Neutrophil (primary cell): ENCODE measurements at regions not wholly inside any gene's neighbourhood (a gene's known extent, or its start where the extent isn't known, plus 50 kb on each side); places are given as distances from the start of the nearest gene placed in this dataset.
"Not testable (repeated sequence)": the region's sequence is repeated elsewhere in the genome, so short reads cannot be mapped to it uniquely, and the experiment has no call there.

Experiments
- H3K27ac ChIP-seq: fragments of 200-600 bp; sonication (generic); 2 replicates; pipeline ENCODE4 v1.5.1; 2016; ENCODE audit warnings: mild to moderate bottlenecking, moderate library complexity
- H3K27me3 ChIP-seq: fragments of 200-600 bp; sonication (generic); 2 replicates; pipeline ENCODE4 v1.6.0; 2016; ENCODE audit warnings: mild to moderate bottlenecking
- H3K36me3 ChIP-seq: fragments of 200-600 bp; sonication (generic); 2 replicates; pipeline ENCODE4 v1.5.1; 2017
- H3K4me1 ChIP-seq, 2 experiments: fragments of 200-600 bp in 1 of 2; sonication (generic) in 1 of 2; 1 replicate in 1 of 2; 2 replicates in 1 of 2; pipeline versions ENCODE4 v1.5.1 to v1.6.1; 2013 to 2016; ENCODE audit warnings: low read depth in 1 of 2, low read length in 1 of 2, mild to moderate bottlenecking in 1 of 2, moderate library complexity in 1 of 2; ENCODE audit not compliant: control insufficient read depth in 1 of 2, insufficient read depth in 1 of 2
- H3K4me3 ChIP-seq, 2 experiments: fragments of 200-600 bp in 1 of 2; sonication (generic) in 1 of 2; 1 replicate in 1 of 2; 2 replicates in 1 of 2; pipeline ENCODE4 v1.5.1; 2013 to 2016; ENCODE audit warnings: low read depth in 1 of 2, low read length in 1 of 2, mild to moderate bottlenecking in 1 of 2, moderate library complexity in 1 of 2
- H3K9me3 ChIP-seq: fragments of 200-600 bp; sonication (generic); 2 replicates; pipeline ENCODE4 v1.5.1; 2016
- CTCF ChIP-seq: fragments of 200-600 bp; sonication (generic); IDR thresholded peaks from 2 replicates; pipeline ENCODE4 v1.5.1; 2016; ENCODE audit warnings: antibody characterized with exemption

DNA sequence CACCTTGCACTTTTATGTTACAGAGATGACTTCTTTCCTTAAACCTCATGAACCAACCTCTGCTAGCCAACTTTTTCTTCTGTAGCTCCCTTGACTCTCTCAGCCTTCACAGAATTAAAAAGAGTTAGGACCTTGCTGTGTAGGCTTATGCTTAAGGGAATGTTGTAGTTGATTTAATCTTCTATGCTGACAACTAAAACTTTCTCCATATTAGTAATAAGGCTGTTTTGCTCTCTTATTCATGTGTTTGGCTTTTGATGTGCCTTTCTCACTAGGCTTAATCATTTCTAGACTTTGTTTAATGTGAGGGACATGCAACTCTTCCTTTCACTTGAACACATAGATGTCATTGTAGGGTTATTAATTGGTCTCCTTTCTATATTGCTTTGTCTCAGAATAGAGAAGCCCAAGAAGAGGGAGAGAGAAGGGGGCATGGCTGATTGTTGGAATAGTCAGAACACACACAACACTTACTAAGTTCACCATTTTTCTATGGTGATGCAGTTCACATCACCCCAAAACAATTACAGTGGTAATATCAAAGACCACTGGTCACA is 509.5 kb downstream of the UQCRFS1 start:
- TF ChIP-seq CTCF, result no peak
- Histone ChIP-seq H3K4me1 (no peaks in the 10 kb centered on the region), H3K36me3 (no peaks in the 10 kb centered on the region), H3K4me3 (no peak overlapping the region), H3K27ac (no peak overlapping the region), H3K27me3 (no peaks in the 10 kb centered on the region), H3K9me3 (no peaks in the 10 kb centered on the region)

GRCh38 chr19:28701491-28701890 is 511.5 kb downstream of the UQCRFS1 start:
- Histone ChIP-seq H3K27me3 (no peaks in the 10 kb centered on the region), H3K4me3 (no peak overlapping the region), H3K36me3 (no peaks in the 10 kb centered on the region), H3K27ac (no peak overlapping the region), H3K4me1 (no peaks in the 10 kb centered on the region), H3K9me3 (no peaks in the 10 kb centered on the region)
- no peak for TF ChIP-seq CTCF

GRCh38 chr19:28700176-28700575 is 512.8 kb downstream of the UQCRFS1 start:
- no peak for TF ChIP-seq CTCF
- no peaks in the 10 kb centered on the region for H3K36me3 ChIP-seq
- no peak overlapping the region for H3K4me3 ChIP-seq
- no peaks in the 10 kb centered on the region for H3K9me3 ChIP-seq
- no peaks in the 10 kb centered on the region for H3K4me1 ChIP-seq
- no peaks in the 10 kb centered on the region for H3K27me3 ChIP-seq
- H3K27ac ChIP-seq, result no peak overlapping the region

GRCh38 chr19:28697308-28697707 is 515.6 kb downstream of the UQCRFS1 start:
- H3K27ac ChIP-seq, result no peak overlapping the region
- H3K4me3 ChIP-seq, result no peak overlapping the region
- TF ChIP-seq CTCF, result no peak
- H3K27me3 ChIP-seq, result no peaks in the 10 kb centered on the region
- no peaks in the 10 kb centered on the region for H3K4me1 ChIP-seq
- H3K9me3 ChIP-seq, result no peaks in the 10 kb centered on the region
- no peaks in the 10 kb centered on the region for H3K36me3 ChIP-seq

GRCh38 chr19:28694812-28695211 is 518.1 kb downstream of the UQCRFS1 start:
- H3K4me1 ChIP-seq, result no peaks in the 10 kb centered on the region
- no peak overlapping the region for H3K27ac ChIP-seq
- TF ChIP-seq CTCF, result no peak
- no peaks in the 10 kb centered on the region for H3K9me3 ChIP-seq
- H3K27me3 ChIP-seq, result no peaks in the 10 kb centered on the region
- no peak overlapping the region for H3K4me3 ChIP-seq
- no peaks in the 10 kb centered on the region for H3K36me3 ChIP-seq

GRCh38 chr19:28691683-28692082 is 521.3 kb downstream of the UQCRFS1 start:
- no peak for TF ChIP-seq CTCF
- Histone ChIP-seq H3K27me3 (no peaks in the 10 kb centered on the region), H3K4me1 (no peaks in the 10 kb centered on the region)

DNA sequence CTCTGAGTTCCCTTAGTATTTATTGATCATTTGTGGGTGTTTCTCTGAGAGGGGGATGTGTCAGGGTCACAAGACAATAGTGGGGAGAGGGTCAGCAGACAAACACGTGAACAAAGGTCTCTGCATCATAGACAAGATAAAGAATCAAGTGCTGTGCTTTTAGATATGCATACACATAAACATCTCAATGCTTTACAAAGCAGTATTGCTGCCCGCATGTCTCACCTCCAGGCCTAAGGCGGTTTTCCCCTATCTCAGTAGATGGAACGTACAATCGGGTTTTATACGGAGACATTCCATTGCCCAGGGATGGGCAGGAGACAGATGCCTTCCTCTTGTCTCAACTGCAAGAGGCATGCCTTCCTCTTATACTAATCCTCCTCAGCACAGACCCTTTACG is 523.5 kb downstream of the UQCRFS1 start:
- H3K4me1 ChIP-seq, H3K27ac ChIP-seq, H3K9me3 ChIP-seq, H3K36me3 ChIP-seq, H3K4me3 ChIP-seq, H3K27me3 ChIP-seq: not testable (repeated sequence)

More at GRCh38 chr19:28691683-28692082, 521.3 kb downstream of the UQCRFS1 start:
- H3K9me3 ChIP-seq, result no peaks in the 10 kb centered on the region
- H3K36me3 ChIP-seq, result no peaks in the 10 kb centered on the region
- H3K27ac ChIP-seq, result no peak overlapping the region
- H3K4me3 ChIP-seq, result no peak overlapping the region
